ENCODE measurements at regions not wholly inside any gene's neighbourhood (a gene's known extent, or its start where the extent isn't known, plus 50 kb on each side); places are given as distances from the start of the nearest gene placed in this dataset.

DNA sequence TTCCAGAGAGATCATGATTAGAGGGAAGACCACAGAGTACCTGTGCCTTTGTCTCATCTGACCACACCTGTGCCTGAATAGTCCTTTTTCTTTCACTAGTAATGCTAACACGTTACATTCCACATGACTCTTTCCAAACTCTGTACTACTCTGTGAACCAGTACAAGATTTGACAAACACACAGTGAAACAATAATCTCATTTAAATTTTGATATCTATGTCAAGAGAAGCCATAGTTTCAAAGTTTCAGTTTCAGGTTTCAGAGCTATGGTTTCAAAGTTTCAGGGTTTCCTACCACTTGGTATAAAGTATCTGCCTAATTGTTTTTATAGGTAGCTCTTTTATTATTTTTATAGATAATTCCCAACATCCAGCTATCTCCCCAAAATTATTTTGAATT lies 62.0 kb upstream of the PHACTR2 start:
- TF ChIP-seq, protein P1, sequence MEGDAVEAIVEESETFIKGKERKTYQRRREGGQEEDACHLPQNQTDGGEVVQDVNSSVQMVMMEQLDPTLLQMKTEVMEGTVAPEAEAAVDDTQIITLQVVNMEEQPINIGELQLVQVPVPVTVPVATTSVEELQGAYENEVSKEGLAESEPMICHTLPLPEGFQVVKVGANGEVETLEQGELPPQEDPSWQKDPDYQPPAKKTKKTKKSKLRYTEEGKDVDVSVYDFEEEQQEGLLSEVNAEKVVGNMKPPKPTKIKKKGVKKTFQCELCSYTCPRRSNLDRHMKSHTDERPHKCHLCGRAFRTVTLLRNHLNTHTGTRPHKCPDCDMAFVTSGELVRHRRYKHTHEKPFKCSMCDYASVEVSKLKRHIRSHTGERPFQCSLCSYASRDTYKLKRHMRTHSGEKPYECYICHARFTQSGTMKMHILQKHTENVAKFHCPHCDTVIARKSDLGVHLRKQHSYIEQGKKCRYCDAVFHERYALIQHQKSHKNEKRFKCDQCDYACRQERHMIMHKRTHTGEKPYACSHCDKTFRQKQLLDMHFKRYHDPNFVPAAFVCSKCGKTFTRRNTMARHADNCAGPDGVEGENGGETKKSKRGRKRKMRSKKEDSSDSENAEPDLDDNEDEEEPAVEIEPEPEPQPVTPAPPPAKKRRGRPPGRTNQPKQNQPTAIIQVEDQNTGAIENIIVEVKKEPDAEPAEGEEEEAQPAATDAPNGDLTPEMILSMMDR (IDR thresholded peaks at IDR 0.05), result no peak
- no peak for DNase-seq (ENCODE audit: low spot score)
- Mint-ChIP-seq H3K4me1 (ENCODE audit: low read depth) (peaks cover 21% of the 10 kb centered on the region), H3K9me3 (ENCODE audit: low read depth) (no peaks in the 10 kb centered on the region), H3K27ac (ENCODE audit: unreplicated experiment) (no peak overlapping the region), H3K27me3 (ENCODE audit: low read depth) (no peaks in the 10 kb centered on the region), H3K36me3 (ENCODE audit: low read depth) (no peaks in the 10 kb centered on the region), H3K4me3 (ENCODE audit: unreplicated experiment) (no peak overlapping the region)

DNA sequence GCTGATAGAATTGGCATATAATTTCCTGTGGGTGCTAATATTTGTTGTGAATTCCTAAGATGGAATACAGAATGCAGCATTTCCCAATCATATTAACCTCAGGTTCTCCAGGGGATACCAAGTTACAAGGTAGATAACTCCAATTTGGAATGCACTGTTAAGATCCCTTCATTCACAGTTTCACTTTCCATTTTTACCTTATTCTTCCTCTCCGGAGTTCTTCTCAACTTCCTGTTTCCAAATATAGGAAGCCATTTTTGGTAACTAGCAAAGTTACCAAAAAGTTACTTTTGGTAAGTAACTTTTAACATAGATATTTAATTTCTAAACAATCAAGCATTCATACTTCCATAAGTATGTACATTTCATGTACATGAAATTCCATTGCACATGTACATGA lies 63.5 kb upstream of the PHACTR2 start:
- TF ChIP-seq, protein P1 (IDR thresholded peaks at IDR 0.05), result no peak
- Mint-ChIP-seq H3K27ac (ENCODE audit: unreplicated experiment) (no peak overlapping the region), H3K4me3 (ENCODE audit: unreplicated experiment) (no peak overlapping the region), H3K36me3 (ENCODE audit: low read depth) (no peaks in the 10 kb centered on the region), H3K27me3 (ENCODE audit: low read depth) (no peaks in the 10 kb centered on the region), H3K4me1 (ENCODE audit: low read depth) (peaks cover 22% of the 10 kb centered on the region), H3K9me3 (ENCODE audit: low read depth) (no peaks in the 10 kb centered on the region)
- DNase-seq (ENCODE audit: low spot score), result no peak

DNA sequence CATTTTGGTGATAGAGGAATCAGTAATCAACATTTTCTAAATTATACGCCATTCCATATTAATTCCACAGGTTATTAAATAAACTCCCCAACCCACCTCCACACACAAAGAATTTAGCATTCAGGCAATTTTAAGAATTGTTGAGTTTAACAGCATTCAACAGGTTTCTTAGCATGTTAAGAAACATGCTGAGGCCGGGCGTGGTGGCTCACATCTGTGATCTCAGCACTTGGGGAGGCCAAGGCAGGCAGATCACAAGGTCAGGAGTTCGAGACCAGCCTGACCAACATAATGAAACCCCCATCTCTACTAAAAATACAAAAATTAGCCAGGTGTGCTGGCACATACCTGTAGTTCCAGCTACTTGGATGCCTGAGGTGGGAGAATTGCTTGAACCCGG lies 64.0 kb upstream of the PHACTR2 start:
- Mint-ChIP-seq H3K4me1 (ENCODE audit: low read depth) (peaks cover 26% of the 10 kb centered on the region), H3K27ac (ENCODE audit: unreplicated experiment) (no peak overlapping the region), H3K4me3 (ENCODE audit: unreplicated experiment) (no peak overlapping the region), H3K9me3 (ENCODE audit: low read depth) (no peaks in the 10 kb centered on the region), H3K36me3 (ENCODE audit: low read depth) (no peaks in the 10 kb centered on the region), H3K27me3 (ENCODE audit: low read depth) (no peaks in the 10 kb centered on the region)
- TF ChIP-seq, protein P1 (IDR thresholded peaks at IDR 0.05), result no peak
- no peak for DNase-seq (ENCODE audit: low spot score)

DNA sequence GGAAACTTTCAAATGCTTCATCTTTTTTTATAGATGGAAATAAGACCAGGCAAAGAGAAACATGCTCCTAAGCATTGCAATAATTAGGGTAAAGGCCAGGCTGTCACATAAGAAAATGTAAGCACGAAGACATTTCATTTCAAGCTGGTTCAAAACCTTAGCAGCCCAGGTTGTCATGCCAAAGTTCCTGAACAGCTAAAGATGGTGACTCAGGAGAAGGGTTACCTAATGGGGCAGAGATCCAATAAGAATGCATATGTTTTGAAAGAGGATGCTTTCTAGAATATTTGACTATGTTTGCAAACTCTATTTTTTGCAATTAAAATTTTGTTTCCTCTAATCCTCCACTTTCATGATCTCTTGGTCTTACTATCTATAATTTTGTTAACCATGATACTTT lies 65.6 kb upstream of the PHACTR2 start:
- DNase-seq (ENCODE audit: low spot score), result no peak
- Mint-ChIP-seq H3K4me1 (ENCODE audit: low read depth) (peaks cover 39% of the 10 kb centered on the region), H3K27ac (ENCODE audit: unreplicated experiment) (no peak overlapping the region), H3K27me3 (ENCODE audit: low read depth) (no peaks in the 10 kb centered on the region), H3K9me3 (ENCODE audit: low read depth) (no peaks in the 10 kb centered on the region), H3K4me3 (ENCODE audit: unreplicated experiment) (no peak overlapping the region), H3K36me3 (ENCODE audit: low read depth) (no peaks in the 10 kb centered on the region)
- TF ChIP-seq, protein P1 (IDR thresholded peaks at IDR 0.05), result no peak

DNA sequence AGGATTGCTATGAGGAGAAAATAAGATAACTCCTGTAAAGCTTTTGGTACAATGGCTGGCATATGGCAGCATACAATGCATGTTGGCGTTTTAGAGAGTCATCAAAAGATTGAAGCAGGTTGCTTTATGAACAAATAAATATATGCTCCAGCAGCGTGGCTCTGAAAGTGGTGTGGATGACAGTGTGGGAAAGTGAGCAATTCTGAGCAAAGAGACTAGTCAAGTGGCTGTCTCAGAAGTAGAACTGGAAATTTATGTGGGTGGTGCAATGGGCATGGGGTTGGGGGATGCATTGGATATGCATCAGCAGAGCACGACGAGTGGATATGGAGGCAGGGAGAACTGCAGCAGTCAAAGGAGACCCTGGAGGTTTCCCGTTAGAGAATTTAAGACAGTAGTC lies 66.2 kb upstream of the PHACTR2 start:
- no peak overlapping the region for H3K4me3 Mint-ChIP-seq (ENCODE audit: unreplicated experiment)
- H3K4me1 Mint-ChIP-seq (ENCODE audit: low read depth), result peaks cover 41% of the 10 kb centered on the region
- H3K9me3 Mint-ChIP-seq (ENCODE audit: low read depth), result no peaks in the 10 kb centered on the region
- TF ChIP-seq, protein P1 (IDR thresholded peaks at IDR 0.05), result no peak
- no peak overlapping the region for H3K27ac Mint-ChIP-seq (ENCODE audit: unreplicated experiment)
- H3K27me3 Mint-ChIP-seq (ENCODE audit: low read depth), result no peaks in the 10 kb centered on the region
- DNase-seq (ENCODE audit: low spot score), result no peak
- H3K36me3 Mint-ChIP-seq (ENCODE audit: low read depth), result no peaks in the 10 kb centered on the region
